Hippocampal formation (tissue), 2 donors: ENCODE measurements at regions not wholly inside any gene's neighbourhood (a gene's known extent, or its start where the extent isn't known, plus 50 kb on each side); places are given as distances from the start of the nearest gene placed in this dataset.
A peak's percentile ranks its signal among the peaks of the same experiment; 100 is the strongest.
"Not testable (repeated sequence)": the region's sequence is repeated elsewhere in the genome, so short reads cannot be mapped to it uniquely, and the experiment has no call there.

Experiments used
- DNase-seq, 2 donors: peaks; one replicate each; lab custom pipeline; 2025; lab: John Stamatoyannopoulos, UW

DNA sequence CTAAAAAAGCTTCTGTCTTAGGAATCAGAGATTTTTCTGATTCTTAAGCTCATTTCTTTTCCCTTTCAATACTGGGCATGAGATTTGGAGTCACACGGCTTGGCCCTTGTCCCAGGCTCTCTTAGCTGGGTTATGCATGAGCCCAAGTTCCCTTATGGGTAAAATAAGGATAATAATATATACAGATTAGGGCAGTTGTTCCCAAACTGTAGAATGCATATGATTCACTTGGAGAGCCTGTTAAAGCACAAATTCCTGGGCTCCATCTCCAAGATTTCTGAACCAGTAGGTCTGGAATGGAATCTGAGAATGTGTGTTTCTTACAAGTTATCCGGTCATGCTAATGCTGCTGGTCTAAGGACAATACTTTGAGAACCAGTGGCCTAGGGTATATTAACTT, 154.0 kb downstream of the REEP3 start:
- DNase-seq, result no peak

DNA sequence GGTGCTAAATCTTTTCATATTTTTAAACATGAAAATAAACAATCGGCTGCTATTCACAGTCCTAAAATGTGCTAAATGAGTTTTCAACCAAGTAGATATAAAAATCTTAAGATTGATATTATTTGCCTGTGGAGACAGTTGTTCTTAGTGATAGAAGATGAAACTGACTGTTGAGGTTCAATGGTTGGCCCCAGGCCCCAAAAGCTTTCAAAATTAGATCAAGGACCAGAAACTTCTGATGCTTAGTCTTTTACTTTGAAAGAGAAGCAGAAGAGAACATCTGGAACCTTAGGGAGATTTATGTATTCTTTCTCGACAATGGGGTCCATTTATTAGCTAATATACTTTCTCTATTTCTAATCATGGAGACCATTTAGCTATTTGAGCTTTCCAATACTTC, 155.8 kb downstream of the REEP3 start:
- DNase-seq, result no peak

DNA sequence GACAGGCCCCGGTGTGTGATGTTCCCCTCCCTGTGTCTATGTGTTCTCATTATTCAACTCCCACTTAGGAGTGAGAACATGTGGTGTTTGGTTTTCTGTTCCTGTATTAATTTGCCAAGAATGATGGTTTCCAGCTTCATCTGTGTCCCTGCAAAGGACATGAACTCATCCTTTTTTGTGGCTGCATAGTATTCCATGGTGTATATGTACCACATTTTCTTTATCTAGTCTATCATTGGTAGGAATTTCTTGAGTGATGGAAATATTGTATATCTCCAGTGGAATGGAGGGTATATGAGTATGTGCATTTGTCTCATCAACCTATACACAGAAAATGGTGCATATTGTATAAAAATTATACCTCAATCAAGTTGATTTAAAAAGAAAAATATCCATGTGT, 159.3 kb downstream of the REEP3 start:
- not testable (repeated sequence) for DNase-seq

DNA sequence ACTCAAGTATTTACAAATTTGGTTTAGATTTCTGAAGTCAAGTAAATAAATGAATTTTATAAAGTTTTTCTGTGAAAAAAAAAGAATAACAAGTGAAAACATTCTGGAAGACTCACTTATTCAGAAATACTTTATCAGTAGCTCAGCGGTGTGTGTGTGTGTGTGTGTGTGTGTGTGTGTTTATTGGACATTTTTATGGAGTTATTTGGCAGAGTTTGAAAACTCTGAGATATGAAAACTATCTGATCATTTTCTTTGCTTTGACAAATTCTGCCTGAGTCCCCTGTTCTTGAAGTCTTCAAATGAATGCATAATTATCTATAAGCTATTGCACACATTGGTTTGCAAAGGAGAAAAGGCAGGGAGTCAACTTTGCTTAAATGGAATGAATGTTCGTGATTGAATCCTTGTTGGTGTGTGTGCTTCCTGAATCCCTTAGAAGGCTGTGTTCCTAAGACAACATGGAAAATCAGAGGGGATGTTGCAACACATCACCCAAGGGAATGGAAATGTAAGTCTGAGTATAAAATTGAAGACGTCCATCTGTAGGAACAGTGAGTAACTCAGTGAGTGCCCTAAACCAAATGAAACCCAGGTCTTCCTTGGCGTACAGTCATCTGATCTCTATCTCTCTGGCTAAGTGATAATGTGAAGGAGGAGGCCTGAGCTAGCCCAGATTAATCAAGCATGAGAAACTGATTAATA, 160.9 kb downstream of the REEP3 start:
- no peak for DNase-seq

DNA sequence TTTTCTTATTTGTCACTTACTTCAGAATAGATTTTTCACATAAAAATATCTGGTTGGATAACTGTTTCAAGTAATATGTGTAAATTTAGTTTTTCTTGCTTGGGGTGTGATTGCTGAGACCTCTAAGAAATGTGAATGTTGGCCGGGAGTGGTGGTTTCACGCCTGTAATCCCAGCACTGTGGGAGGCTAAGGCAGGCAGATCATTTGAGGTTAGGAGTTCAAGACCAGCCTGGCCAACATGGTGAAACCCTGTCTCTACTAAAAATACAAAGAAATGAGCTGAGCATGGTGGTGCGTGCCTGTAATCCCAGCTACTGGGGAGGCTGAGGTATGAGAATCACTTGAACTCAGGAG, 161.5 kb downstream of the REEP3 start:
- DNase-seq, result not testable (repeated sequence)

DNA sequence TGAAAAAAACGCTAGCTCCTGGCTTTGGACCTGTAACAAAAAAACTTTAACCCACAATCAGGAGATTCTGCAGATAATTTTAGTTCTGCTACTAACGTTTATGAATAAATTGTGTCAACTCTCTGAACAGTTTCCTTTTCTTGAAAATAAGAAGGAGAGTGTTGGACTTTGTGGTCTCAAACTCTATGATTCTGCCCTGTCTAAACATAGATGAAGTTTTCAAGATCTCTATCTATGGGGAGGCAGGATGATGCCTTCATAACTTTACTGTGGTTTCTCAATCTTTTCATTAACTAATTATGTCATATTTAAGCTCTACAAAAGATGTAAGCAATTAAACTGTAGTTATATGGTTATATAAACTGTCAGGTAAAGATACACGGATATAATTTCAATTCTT, 162.0 kb downstream of the REEP3 start:
- DNase-seq, result no peak

DNA sequence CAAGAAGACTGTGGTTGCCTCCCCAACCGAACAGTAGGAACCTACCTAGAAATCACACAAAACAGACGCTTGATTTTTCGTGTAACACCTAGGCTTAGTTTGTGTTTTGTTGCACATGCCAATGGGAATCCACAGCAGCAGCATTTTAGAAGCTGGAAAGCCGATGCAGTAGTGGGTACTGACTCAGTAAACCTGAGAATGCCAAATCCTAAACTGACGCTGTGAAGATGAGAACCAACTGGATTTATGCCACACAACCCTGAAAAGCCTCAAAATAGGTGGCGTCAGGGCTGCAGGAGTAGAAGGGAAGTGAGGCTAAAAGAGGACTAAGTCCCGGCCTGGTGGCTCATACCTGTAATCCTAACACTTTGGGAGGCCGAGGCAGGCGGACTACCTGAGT, 162.5 kb downstream of the REEP3 start:
- DNase-seq, result no peak

DNA sequence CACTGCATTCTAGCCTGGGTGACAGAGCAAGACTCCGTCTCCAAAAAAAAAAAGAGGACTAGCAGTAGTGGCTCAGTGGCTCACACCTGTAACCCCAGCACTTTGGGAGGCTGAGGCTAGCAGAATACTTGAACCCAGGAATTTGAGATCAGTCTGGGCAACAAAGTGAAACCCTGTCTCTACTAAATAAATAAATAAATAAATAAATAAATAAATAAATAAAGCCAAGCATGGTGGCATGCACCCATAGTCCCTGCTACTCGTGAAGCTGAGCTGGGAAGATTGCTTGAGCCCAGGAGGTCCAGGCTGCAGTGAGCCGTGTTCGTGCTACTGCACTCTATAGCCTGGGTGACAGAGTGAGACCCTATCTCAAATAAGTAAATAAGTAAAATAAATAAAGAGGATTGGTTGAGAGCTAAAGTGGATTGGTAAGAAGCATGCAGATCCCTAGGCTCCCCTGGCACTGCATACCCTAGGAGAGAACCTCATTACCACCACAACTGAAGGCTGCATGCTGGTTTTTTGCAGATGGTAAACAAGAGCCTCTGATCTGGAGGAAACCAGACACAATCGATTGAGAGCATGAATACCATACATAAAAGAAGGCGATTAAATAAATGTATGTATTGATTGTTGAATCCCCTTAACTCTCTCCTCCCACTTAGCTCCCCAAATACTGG, 163.2 kb downstream of the REEP3 start:
- no peak for DNase-seq

DNA sequence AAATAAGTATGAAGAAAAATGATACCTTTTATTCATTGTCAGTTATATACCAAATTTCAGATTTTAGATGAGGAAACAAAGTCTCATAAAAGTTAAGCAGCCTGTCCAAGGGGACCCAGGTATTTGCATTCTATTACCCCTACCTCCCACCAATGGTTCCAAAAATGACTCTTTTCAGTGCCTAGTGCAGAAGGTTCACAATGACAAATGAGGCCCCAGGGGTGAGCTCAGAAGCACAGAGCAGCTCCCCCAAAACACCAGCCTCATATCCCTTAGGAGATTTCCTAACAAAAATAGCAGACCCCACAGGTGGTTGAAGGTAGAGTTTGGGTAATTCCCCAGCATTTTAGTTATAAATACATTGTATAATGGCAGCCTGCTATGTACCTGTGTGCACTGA, 168.6 kb downstream of the REEP3 start:
- DNase-seq, result no peak

DNA sequence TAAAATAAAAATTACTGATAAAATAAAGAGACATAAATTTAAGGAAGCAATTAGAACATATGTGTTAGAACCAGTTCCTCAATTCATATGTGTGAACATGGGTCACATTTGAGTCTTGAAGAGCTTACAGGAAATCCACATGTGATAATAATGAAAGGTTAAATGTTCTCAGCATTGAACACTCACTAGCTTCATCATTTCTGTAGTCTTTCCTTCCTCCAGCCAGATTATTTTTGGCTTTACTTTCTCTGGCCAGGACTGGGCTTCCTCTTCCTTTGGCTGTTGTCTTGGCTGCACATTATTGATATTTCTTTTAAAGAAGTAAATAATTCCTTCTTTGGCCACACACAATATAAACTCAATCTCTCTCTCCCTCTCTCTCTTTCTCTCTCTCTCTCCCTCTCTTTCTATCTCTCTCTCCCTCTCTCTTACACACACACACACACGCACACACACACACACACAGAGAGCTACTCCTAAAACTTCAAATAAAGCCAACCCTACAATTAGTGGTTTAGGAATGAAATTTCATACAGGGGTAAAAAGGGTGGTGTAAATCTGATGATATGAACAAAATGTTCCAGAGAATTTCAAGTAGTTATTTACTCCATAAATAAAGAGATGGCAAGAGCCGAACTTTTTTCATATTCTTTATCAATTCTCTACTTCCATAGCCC, 171.2 kb downstream of the REEP3 start:
- no peak for DNase-seq

DNA sequence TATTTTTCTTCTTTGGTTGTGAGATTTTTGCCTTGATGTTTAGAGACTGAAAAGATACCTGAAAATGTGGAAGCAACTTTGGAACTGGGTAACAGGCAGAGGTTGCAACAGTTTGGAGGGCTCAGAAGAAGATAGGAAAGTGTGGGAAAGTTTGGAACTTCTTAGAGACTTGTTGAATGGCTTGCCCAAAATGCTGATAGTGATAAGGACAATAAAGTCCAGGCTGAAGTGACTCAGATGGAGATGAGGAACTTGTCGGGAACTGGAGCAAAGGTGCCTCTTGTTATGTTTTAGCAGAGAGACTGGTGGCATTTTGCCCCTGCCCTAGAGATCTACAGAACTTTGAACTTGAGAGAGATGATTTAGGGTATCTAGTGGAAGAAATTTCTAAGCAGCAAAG, 171.8 kb downstream of the REEP3 start:
- not testable (repeated sequence) for DNase-seq

DNA sequence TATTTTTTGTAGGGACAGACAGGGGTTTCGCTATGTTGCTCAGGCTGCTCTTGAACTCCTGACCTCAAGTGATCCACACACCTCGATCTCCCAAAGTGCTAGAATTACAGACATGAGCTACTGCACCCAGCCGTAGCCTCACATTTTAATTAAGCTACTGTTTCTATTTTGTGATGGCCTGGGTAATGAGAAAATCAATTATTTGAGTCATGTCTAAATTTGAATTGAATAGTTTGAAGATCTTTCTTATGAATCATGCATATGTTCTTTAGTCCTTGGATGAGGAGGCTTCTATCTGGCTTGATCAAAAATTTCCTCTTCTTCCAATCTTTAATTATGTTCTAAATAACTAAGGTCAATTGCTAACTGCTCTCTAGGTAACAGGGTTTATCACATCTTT, 175.0 kb downstream of the REEP3 start:
- no peak for DNase-seq

DNA sequence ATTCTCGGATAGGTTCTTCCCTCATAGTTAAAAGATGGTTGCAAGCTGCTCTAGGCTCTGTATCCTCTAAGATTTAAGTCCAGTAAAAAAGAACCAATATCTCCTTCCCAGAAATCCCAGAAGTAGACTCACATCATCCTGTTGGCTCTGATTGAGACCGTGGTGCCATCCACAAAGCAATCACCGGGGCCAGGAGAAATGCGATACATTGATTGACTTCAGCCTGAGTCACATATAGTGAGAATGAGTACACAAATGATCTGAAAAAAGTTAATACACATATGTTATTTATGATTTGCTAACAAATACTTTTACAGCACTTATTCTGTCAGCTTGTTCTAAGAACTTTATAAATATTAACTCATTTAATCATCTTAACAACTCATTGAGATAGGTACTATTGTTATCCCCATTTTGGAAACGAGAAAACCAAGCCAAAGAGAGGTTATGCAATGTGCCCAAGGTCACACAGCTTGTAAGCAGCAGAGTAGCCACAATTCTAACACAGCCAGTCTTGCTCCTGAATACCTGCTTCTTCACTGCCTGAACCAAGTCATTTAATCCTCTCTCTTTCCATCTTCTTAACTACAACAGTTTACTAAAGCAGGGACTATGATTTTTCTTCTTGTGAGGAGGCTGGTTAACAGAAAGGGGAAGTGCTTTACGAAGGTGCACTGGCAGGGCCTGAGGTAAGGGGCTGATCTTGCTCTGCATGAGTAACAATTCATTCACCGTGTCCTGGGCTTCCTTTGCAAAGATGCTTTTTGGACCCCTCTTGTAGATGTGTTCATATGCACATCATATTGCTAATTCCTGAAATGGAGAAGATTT, 177.0 kb downstream of the REEP3 start:
- DNase-seq, result no peak

DNA sequence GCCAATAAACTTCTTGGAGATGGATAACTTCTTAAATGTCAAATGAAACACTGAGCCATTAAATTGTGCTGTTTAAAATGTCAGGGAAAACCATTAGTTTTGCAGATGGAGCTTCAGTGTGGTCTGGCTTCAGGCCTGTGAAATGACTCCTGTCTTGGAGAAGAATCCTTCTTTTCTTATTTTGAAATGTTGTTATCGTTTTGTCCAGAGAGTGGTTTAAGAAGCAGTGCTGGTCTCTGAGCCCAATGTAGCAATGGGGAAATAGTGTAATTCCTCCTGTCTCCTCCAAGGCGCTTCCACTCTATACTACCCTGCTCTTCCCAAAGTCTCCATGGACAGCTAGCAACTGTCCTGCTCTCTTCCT, 177.6 kb downstream of the REEP3 start:
- no peak for DNase-seq

DNA sequence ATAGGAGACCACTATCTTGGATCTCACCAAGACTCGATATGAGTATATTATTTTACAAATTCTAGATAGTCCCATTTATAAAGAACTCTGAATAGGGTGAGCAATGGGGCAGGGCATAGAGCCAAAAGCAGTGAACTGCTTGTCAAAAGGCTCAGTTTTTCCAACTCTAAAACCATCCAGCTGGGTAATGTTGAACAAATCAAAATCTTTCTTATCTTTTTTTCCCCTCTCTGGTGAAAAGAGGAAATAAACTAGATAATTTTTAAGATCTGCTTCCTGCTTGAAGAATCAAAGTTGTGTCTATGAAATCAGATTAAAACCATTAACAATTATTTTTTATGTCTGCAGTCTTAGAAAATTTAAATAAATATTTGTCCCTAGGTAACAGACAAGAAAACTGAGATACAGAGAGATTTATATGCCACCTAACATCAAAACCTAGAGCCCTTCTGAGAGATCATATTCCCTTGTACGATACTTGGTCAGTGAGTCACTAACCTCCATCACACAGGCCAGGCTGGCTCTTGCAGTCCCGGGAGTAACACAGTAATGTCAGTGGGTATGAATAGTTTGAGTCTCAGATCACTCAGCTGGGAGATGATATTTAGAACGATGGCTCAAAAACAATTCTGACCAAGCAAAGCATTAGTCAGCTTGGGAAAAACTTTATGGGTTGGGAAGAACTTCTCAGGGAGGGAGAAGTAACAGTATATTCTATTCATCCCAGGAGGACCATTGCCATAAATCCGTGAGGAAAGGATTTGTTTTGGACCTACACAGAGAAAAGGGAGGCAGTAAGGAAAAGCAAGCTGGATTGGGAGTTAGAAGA, 178.8 kb downstream of the REEP3 start:
- no peak for DNase-seq

DNA sequence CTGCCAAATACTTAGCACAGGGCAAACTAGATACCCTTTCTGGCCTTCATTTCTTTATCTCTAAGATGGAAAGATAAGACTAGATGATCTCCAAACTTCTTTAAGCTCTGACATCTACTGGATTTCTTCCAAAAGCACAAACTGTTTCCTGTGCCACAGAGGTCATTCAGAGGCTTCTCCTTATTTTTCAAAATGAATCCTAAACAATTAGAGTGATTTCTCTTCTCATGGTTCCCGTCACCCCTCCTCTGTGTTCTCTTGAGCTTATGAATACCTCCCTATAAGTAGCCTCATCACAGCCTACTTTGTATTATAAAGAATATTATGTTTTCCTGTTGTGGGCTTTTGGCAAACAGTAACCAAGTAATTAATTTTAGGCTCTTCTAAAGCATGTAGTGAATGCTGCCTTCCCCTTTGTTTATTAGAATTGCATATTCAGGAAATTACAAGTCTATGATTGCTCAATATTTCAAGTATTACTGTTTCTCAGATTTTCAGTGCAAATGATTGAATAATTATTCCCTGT, 179.5 kb downstream of the REEP3 start:
- DNase-seq, result no peak

DNA sequence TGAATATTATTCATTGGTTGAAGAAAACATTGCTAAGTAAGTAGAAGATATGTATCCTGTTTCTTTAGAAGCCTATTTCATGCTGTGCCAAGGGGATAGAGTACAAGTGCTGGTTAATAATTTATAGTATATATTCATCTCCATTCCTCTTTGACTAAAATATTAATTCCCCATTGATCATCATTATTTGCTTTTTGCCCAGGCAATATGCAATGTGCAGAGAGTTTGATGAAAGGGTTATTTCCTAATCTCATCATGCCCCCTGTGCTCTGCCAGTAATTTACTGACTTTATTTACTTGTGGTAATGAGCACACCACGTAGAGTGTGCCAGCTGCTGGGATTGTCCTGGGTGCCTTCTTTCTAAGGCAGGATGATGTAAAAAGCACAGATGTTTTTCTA, 180.9 kb downstream of the REEP3 start:
- no peak for DNase-seq

DNA sequence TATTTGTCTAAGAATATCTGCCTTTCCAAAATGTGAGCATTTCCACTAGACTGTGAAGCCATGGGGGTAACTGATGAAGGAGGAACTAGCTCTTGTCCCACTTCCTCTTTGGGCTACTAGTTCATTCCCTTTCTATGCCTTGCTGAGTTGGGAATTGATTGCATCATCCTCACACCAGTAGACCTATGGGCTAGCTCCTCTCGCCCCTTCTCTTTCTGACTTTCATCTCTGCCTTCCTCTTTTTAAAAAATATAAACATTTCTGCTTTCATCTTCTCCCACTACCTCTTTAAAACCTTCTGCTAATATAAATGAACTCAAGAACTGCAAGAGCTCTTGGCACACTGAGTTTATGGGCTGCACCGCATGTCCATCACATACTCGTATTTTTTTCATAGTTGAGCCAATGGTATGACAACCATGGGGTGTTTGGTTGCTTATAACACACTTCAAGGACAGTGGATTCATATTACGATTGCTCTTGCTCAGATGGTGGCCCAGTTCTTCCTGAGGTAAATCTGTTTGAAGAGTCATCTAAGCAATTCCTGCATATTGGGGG, 182.0 kb downstream of the REEP3 start:
- peak in 1 of 2 donors; percentile 35 for DNase-seq

DNA sequence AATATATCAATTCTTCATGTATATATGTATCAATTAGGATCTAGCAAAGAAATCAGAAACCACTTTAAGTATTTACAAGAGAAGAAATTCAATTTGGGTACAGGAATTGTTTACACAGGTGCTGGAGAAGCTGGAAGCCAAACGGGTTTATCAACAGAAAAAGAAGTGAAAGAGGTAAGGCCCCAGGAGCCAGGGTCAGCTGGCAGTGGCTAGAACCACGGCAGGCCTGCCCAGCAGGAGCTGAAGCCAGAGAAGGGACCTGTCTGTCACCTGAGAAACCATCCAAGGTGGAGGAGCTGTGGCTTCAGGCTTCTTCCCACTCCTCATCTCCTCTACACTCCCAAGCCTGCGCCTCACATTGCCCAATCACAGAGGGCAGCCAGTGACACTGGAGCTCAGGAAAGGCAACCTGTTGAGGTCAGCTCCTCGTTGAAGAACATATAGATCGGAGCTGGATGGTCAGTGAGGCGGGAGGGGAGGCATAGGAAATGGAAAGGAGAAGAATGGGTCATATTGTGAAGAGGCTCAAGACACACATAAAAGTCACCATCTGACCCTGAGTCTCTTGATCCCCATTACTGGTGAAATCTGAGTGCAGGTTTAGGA, 182.6 kb downstream of the REEP3 start:
- no peak for DNase-seq

DNA sequence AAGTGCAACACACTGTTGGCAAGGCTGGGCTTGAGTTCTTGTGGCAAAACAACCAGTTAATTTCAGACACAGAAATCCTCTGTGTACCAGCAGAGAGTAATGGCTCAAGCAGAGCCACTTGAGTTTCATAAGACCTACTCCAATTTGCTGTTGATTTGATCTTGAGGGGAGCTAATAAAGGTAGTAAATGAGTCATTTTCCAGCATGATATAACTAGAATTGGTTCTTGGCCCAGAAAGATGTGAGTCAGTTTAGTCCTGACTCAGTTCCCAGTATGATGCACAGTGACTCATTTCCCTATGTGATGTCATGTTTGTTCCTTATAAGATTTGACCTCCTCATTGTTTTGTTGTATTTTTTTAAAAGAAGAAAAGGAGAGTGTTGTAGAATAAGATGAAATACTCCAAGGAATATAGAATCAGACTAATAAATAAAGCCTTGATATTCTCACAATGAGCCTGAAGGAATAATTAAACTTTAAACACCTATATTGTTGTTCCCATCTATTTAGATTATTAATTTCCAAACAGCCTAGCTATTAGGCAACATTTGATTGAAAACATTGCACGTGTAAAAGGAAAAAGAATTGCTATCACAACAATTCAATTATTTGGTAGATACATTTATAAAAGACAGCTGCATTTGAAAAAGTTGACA, 186.2 kb downstream of the REEP3 start:
- DNase-seq, result peak in 1 of 2 donors; percentile 35
